HCT116 (cell line): ENCODE measurements at regions not wholly inside any gene's neighbourhood (a gene's known extent, or its start where the extent isn't known, plus 50 kb on each side); places are given as distances from the start of the nearest gene placed in this dataset.

Experiments used
- ATAC-seq: fragments of 200-7000 bp; cut with Tn5 transposase; 2 replicates; pipeline ENCODE4 v1.9.1; 2020; ENCODE audit warnings: mild to moderate bottlenecking, moderate library complexity
- BruUV-seq: library from RNA; stranded (reverse); fragments of 400-500 nt; replicated peaks from 2 replicates; lab custom pipeline; 2021; lab: Mats Ljungman, UMichigan
- CTCF ChIA-PET: fragments of 300-600 bp; sonication (Branson Sonifier 250); formaldehyde crosslinking; loops from one replicate; lab custom pipeline; 2021; ENCODE audit warnings: antibody characterized with exemption; lab: Charles Lee
- POLR2A ChIA-PET: fragments of 300-600, 350-600 bp; sonication (Branson Sonifier 250); formaldehyde crosslinking; loops from one replicate; lab custom pipeline; 2021; ENCODE audit warnings: antibody characterized with exemption; lab: Charles Lee
- RAD21 ChIA-PET, 2 experiments: fragments of 300-600 bp; sonication (Branson Sonifier 250); formaldehyde crosslinking; loops; one replicate each; lab custom pipeline; 2023; ENCODE audit warnings: low total read pairs in 2 of 2; ENCODE audit not compliant: uncharacterized antibody in 2 of 2, unreplicated experiment in 2 of 2, low non-redundant PET in 1 of 2; lab: Charles Lee
- DNase-seq: peaks from one replicate; pipeline ENCODE4 v3.0.0-alpha.2; 2010; ENCODE audit warnings: low read depth, low spot score
- H2AFZ ChIP-seq: fragments of 200-600 bp; shearing (Covaris generic), sonication (generic); 2 replicates; pipeline ENCODE4 v1.6.1; 2017; ENCODE audit warnings: low read depth, mixed run types, mixed read lengths, antibody characterized with exemption, low read length; ENCODE audit not compliant: poor library complexity, severe bottlenecking
- H3K27ac ChIP-seq: 2 replicates; pipeline ENCODE4 v1.5.1; 2012; ENCODE audit warnings: low read depth, low read length
- H3K27me3 ChIP-seq: fragments of 200-600 bp; sonication (generic); 2 replicates; pipeline ENCODE4 v1.6.1; 2016; ENCODE audit warnings: mixed run types, low read length, mixed read lengths; ENCODE audit not compliant: insufficient read depth
- H3K36me3 ChIP-seq, 2 experiments: fragments of 200-500 bp in 1 of 2; fragments of 200-600 bp in 1 of 2; sonication (Bioruptor generic) in 1 of 2; sonication (generic) in 1 of 2; 2 replicates each; pipeline versions ENCODE4 v1.5.1 to v1.6.1; 2014 to 2016; ENCODE audit warnings: low read length in 2 of 2, inconsistent platforms in 1 of 2, mixed read lengths in 1 of 2, mixed run types in 1 of 2; ENCODE audit not compliant: insufficient read depth in 2 of 2, control insufficient read depth in 1 of 2
- H3K4me1 ChIP-seq, 2 experiments: fragments of 200-600 bp in 1 of 2; sonication (generic) in 1 of 2; 2 replicates each; pipeline versions ENCODE4 v1.5.1 to v1.6.1; 2012 to 2017; ENCODE audit warnings: low read length in 2 of 2, inconsistent platforms in 1 of 2, mild to moderate bottlenecking in 1 of 2, mixed read lengths in 1 of 2, mixed run types in 1 of 2, moderate library complexity in 1 of 2; ENCODE audit not compliant: insufficient read depth in 2 of 2, control insufficient read depth in 1 of 2
- H3K4me2 ChIP-seq: fragments of 200-600 bp; sonication (generic); 2 replicates; pipeline ENCODE4 v1.6.1; 2017; ENCODE audit warnings: mixed run types, low read length, mixed read lengths
- H3K4me3 ChIP-seq, 2 experiments: fragments of 200-600 bp in 1 of 2; sonication (generic) in 1 of 2; replicated peaks in 1 of 2; 2 replicates each; pipeline ENCODE4 v1.5.1; 2011 to 2016; ENCODE audit warnings: low read length in 2 of 2, control low read depth in 1 of 2, low read depth in 1 of 2, mild to moderate bottlenecking in 1 of 2, mixed read lengths in 1 of 2, mixed run types in 1 of 2
- H3K79me2 ChIP-seq: fragments of 200-600 bp; sonication (generic); 2 replicates; pipeline ENCODE4 v1.6.1; 2017; ENCODE audit warnings: mild to moderate bottlenecking, mixed run types, low read length, moderate library complexity, mixed read lengths; ENCODE audit not compliant: insufficient read depth
- H3K9ac ChIP-seq: fragments of 200-600 bp; sonication (generic); 2 replicates; pipeline ENCODE4 v1.6.1; 2016; ENCODE audit warnings: low read length, mixed read lengths
- H3K9me2 ChIP-seq: fragments of 200-600 bp; sonication (generic), shearing (Covaris generic); 2 replicates; pipeline ENCODE4 v1.6.1; 2017; ENCODE audit warnings: mixed run types, mild to moderate bottlenecking, moderate library complexity; ENCODE audit not compliant: insufficient read depth
- H3K9me3 ChIP-seq, 2 experiments: fragments of 200-500 bp in 1 of 2; fragments of 200-600 bp in 1 of 2; sonication (Bioruptor generic) in 1 of 2; sonication (generic) in 1 of 2; 2 replicates each; pipeline ENCODE4 v1.6.1; 2014 to 2017; ENCODE audit warnings: low read length in 2 of 2, mixed read lengths in 2 of 2, inconsistent platforms in 1 of 2, low read depth in 1 of 2, mild to moderate bottlenecking in 1 of 2, mixed run types in 1 of 2, moderate library complexity in 1 of 2; ENCODE audit not compliant: control insufficient read depth in 1 of 2, insufficient read depth in 1 of 2
- H4K20me1 ChIP-seq: fragments of 200-600 bp; sonication (generic), shearing (Covaris generic); 2 replicates; pipeline ENCODE4 v1.6.1; 2017; ENCODE audit warnings: mixed run types, mild to moderate bottlenecking, moderate library complexity; ENCODE audit not compliant: insufficient read depth
- ATF3 ChIP-seq: IDR thresholded peaks from 2 replicates; pipeline ENCODE4 v1.6.1; 2012
- EGR1 ChIP-seq: IDR thresholded peaks from 2 replicates; pipeline ENCODE4 v1.6.1; 2012; ENCODE audit warnings: low read depth
- ELF1 ChIP-seq: IDR thresholded peaks from 2 replicates; pipeline ENCODE4 v1.6.1; 2012; ENCODE audit warnings: low read depth, borderline replicate concordance
- EZH2 ChIP-seq: fragments of 200-600 bp; sonication (generic); IDR thresholded peaks from 2 replicates; pipeline ENCODE4 v1.6.1; 2017; ENCODE audit warnings: antibody characterized with exemption, mixed run types
- EZH2phosphoT487 ChIP-seq: fragments of 200-600 bp; IDR thresholded peaks from 2 replicates; pipeline ENCODE4 v1.6.1; 2018; ENCODE audit warnings: antibody characterized with exemption, borderline replicate concordance
- FOSL1 ChIP-seq: IDR thresholded peaks from 2 replicates; pipeline ENCODE4 v1.6.1; 2012; ENCODE audit warnings: low read depth
- JUND ChIP-seq: IDR thresholded peaks from 2 replicates; pipeline ENCODE4 v1.6.1; 2012
- POLR2A ChIP-seq: IDR thresholded peaks from 2 replicates; pipeline ENCODE4 v1.7.0; 2011; ENCODE audit warnings: borderline replicate concordance; ENCODE audit not compliant: insufficient read depth, insufficient read length; ENCODE audit errors: extremely low read depth
- SIN3A ChIP-seq: IDR thresholded peaks from 2 replicates; pipeline ENCODE4 v1.6.1; 2012; ENCODE audit warnings: low read depth
- SP1 ChIP-seq: IDR thresholded peaks from 2 replicates; pipeline ENCODE4 v1.6.1; 2012; ENCODE audit warnings: low read depth
- SRF ChIP-seq: IDR thresholded peaks from 2 replicates; pipeline ENCODE4 v1.6.1; 2012; ENCODE audit warnings: low read depth
- TCF7L2 ChIP-seq: IDR thresholded peaks from 2 replicates; pipeline ENCODE4 v1.7.0; 2011; ENCODE audit warnings: borderline replicate concordance, inconsistent platforms; ENCODE audit not compliant: insufficient read depth, insufficient read length; ENCODE audit errors: extremely low read depth
- ZNF274 ChIP-seq: fragments of 200-500 bp; sonication (Bioruptor generic); IDR thresholded peaks from 2 replicates; pipeline ENCODE4 v1.6.1; 2014; ENCODE audit warnings: mild to moderate bottlenecking, low read depth, low read length, inconsistent platforms
- intact Hi-C: fragments of 100-400 bp; cut with micrococcal nuclease; formaldehyde crosslinking; loops from 2 replicates; pipeline ENCODE4 v1.10.0; 2022
- TF ChIP-seq, protein P1 (sequence below): IDR thresholded peaks from 2 replicates; pipeline ENCODE4 v1.6.1; 2012; ENCODE audit warnings: low read depth
- TF ChIP-seq, protein P2 (sequence below): IDR thresholded peaks from 2 replicates; pipeline ENCODE4 v1.6.1; 2012

- no peak for ATAC-seq
- H3K36me3 ChIP-seq, result no peaks in the 10 kb centered on the region
- RAD21 ChIA-PET, result no interaction called here
These were observed 164.4 kb upstream of the ITGA1 start for GRCh38 chr5:52623291-52623690.

GRCh38 chr5:52624291-52624690 lies 163.4 kb upstream of the ITGA1 start:
- Histone ChIP-seq H3K36me3 (no peaks in the 10 kb centered on the region), H3K9me3 (no peaks in the 10 kb centered on the region), H3K27ac (no peak overlapping the region), H3K9me2 (no peaks in the 10 kb centered on the region), H3K4me2 (no peak overlapping the region), H3K4me1 (no peaks in the 10 kb centered on the region), H3K9ac (no peak overlapping the region), H3K4me3 (no peak overlapping the region), H3K79me2 (no peaks in the 10 kb centered on the region), H3K27me3 (no peaks in the 10 kb centered on the region), H2AFZ (no peak overlapping the region), H4K20me1 (no peaks in the 10 kb centered on the region)
- ChIA-PET POLR2A (no interaction called here), CTCF (no interaction called here), RAD21 (no interaction called here)
- BruUV-seq, result no TSS peak
- intact Hi-C loops, result no loop called here
- no peak for ATAC-seq
- DNase-seq, result no peak
- TF ChIP-seq TCF7L2 (no peak), EGR1 (no peak), ZNF274 (no peak), FOSL1 (no peak), SIN3A (no peak), ATF3 (no peak), ELF1 (no peak)
- TF ChIP-seq, protein P1, sequence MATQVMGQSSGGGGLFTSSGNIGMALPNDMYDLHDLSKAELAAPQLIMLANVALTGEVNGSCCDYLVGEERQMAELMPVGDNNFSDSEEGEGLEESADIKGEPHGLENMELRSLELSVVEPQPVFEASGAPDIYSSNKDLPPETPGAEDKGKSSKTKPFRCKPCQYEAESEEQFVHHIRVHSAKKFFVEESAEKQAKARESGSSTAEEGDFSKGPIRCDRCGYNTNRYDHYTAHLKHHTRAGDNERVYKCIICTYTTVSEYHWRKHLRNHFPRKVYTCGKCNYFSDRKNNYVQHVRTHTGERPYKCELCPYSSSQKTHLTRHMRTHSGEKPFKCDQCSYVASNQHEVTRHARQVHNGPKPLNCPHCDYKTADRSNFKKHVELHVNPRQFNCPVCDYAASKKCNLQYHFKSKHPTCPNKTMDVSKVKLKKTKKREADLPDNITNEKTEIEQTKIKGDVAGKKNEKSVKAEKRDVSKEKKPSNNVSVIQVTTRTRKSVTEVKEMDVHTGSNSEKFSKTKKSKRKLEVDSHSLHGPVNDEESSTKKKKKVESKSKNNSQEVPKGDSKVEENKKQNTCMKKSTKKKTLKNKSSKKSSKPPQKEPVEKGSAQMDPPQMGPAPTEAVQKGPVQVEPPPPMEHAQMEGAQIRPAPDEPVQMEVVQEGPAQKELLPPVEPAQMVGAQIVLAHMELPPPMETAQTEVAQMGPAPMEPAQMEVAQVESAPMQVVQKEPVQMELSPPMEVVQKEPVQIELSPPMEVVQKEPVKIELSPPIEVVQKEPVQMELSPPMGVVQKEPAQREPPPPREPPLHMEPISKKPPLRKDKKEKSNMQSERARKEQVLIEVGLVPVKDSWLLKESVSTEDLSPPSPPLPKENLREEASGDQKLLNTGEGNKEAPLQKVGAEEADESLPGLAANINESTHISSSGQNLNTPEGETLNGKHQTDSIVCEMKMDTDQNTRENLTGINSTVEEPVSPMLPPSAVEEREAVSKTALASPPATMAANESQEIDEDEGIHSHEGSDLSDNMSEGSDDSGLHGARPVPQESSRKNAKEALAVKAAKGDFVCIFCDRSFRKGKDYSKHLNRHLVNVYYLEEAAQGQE, result no peak
- TF ChIP-seq, protein P2, sequence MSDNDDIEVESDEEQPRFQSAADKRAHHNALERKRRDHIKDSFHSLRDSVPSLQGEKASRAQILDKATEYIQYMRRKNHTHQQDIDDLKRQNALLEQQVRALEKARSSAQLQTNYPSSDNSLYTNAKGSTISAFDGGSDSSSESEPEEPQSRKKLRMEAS, result no peak

More at GRCh38 chr5:52623291-52623690, 164.4 kb upstream of the ITGA1 start:
- no peak overlapping the region for H3K4me2 ChIP-seq
- no peak overlapping the region for H3K4me3 ChIP-seq
- no peak overlapping the region for H2AFZ ChIP-seq
- no peak for DNase-seq
- no peaks in the 10 kb centered on the region for H3K27me3 ChIP-seq
- H3K4me1 ChIP-seq, result no peaks in the 10 kb centered on the region
- no peaks in the 10 kb centered on the region for H3K9me3 ChIP-seq
- POLR2A ChIA-PET, result no interaction called here
- no peak overlapping the region for H3K9ac ChIP-seq
- H3K27ac ChIP-seq, result no peak overlapping the region
- intact Hi-C loops, result no loop called here
- BruUV-seq, result no TSS peak
- CTCF ChIA-PET, result no interaction called here
- TF ChIP-seq JUND (no peak), POLR2A (no peak), FOSL1 (no peak), TCF7L2 (no peak), EZH2 (no peak), ZNF274 (no peak), SRF (no peak), SP1 (no peak), EZH2phosphoT487 (no peak)
- TF ChIP-seq, all 23 proteins: peak for 0
- no peaks in the 10 kb centered on the region for H3K9me2 ChIP-seq
- H3K79me2 ChIP-seq, result no peaks in the 10 kb centered on the region
- H4K20me1 ChIP-seq, result no peaks in the 10 kb centered on the region
